ENCODE measurements at regions not wholly inside any gene's neighbourhood (a gene's known extent, or its start where the extent isn't known, plus 50 kb on each side); places are given as distances from the start of the nearest gene placed in this dataset.

DNA sequence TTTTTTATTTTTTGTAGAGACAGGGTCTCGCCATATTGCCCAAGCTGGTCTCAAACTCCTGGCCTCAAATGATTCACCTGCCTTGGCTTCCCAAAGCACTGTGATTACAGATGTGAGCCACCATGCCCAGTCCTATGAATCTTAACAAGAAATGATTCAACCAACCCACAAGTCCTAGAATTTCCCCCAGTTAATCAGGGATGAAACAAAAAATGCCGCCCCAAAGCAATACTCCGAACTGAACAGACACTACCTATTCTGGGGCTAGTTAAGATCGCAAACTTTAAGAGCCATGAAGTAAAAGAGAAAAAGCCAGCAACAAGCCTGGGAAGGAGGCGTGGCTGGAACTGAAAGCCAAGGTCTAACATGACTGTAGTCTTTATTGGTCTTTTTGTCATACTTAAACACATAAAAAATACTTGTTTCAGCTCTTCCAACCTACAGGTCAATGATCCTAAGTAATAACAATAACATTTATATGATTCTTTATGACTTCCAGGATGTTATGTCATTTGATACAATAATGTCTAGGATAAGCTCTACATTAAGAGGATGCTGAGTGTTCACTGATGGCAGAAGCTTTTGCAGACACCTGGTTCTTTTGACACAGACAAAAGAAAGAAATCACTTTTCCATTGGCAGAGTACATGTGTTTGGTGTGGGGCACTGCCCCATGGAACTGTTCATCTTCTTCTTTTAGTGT is 361.1 kb upstream of the TLE4 start:
- H3K4me1 ChIP-seq (ENCODE audit: insufficient read depth, low read length): no peaks in the 10 kb centered on the region
- no peak overlapping the region for H3K27ac ChIP-seq (ENCODE audit: low read depth, low read length)
- H3K4me3 ChIP-seq (ENCODE audit: low read depth in 1 of 2, low read length in 2 of 2): no peak overlapping the region
- no peaks in the 10 kb centered on the region for H3K9me3 ChIP-seq (ENCODE audit: low read length)
- no peak overlapping the region for H3K9ac ChIP-seq (ENCODE audit: low read length)
- no peaks in the 10 kb centered on the region for H3K27me3 ChIP-seq (ENCODE audit: control insufficient read depth in 1 of 2, insufficient read depth in 2 of 2, low read length in 2 of 2)
- H3K36me3 ChIP-seq (ENCODE audit: insufficient read depth, low read length): no peaks in the 10 kb centered on the region

DNA sequence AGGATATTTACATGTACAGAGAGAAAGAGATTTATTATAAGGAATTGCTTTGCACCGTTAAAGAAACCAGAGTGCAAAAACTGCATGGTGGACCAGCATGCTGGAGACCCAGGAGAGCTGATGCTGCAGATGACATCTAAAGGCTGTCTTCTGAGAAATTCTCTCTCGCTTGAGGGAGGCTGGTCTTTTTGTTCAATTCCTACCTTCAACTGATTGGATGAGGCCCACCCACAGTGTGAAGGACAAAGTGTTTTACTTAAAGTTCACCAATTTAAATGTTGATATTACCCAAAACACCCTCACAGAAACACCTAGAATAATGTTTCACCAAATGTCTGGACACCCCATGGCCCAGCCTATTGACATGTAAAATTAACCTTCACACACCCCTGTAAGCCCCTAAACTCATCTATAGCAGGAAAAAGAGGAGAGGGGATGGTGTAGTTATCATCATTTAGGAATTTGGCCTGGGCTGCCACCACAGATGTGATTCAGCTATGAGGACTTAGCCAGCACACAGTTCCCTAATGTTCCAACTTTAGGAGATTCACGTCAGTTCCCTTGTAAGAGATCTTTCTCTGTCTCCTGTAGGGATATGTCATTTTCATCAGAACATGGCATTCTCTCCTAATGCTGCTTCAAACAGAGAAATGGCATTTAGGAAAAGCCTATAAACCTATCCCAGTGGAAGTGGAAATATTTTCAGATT is 358.2 kb upstream of the TLE4 start:
- H3K9me3 ChIP-seq (ENCODE audit: low read length): no peaks in the 10 kb centered on the region

DNA sequence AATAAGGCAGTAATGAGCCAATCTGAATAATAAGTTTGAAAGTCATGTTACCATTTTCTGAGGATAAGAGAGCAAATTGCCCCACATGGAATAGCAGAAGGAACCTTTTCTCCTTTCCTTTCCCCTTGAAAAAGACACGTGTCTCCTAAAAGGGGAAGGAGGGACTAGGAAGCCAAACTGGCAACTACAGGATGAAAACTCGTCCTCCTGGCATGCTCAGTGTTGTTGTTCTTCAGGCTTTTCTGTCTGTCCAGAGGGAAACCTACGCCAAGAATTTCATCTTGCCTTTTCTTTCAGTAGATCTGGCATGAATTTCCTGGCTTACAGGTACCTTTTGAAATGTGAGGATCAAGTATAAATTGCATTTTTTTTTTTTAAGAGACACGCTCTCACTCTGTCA is 355.9 kb upstream of the TLE4 start:
- H3K27ac ChIP-seq (ENCODE audit: low read depth, low read length): no peak overlapping the region
- H3K27me3 ChIP-seq (ENCODE audit: control insufficient read depth in 1 of 2, insufficient read depth in 2 of 2, low read length in 2 of 2): no peaks in the 10 kb centered on the region
- H3K36me3 ChIP-seq (ENCODE audit: insufficient read depth, low read length): no peaks in the 10 kb centered on the region
- no peaks in the 10 kb centered on the region for H3K4me1 ChIP-seq (ENCODE audit: insufficient read depth, low read length)
- no peaks in the 10 kb centered on the region for H3K9me3 ChIP-seq (ENCODE audit: low read length)
- no peak overlapping the region for H3K4me3 ChIP-seq (ENCODE audit: low read depth in 1 of 2, low read length in 2 of 2)
- H3K9ac ChIP-seq (ENCODE audit: low read length): no peak overlapping the region

More for the DNA sequence above, 358.2 kb upstream of the TLE4 start:
- Histone ChIP-seq H3K27me3 (ENCODE audit: control insufficient read depth in 1 of 2, insufficient read depth in 2 of 2, low read length in 2 of 2) (no peaks in the 10 kb centered on the region), H3K4me3 (ENCODE audit: low read depth in 1 of 2, low read length in 2 of 2) (no peak overlapping the region), H3K9ac (ENCODE audit: low read length) (no peak overlapping the region), H3K36me3 (ENCODE audit: insufficient read depth, low read length) (no peaks in the 10 kb centered on the region), H3K4me1 (ENCODE audit: insufficient read depth, low read length) (no peaks in the 10 kb centered on the region), H3K27ac (ENCODE audit: low read depth, low read length) (no peak overlapping the region)

DNA sequence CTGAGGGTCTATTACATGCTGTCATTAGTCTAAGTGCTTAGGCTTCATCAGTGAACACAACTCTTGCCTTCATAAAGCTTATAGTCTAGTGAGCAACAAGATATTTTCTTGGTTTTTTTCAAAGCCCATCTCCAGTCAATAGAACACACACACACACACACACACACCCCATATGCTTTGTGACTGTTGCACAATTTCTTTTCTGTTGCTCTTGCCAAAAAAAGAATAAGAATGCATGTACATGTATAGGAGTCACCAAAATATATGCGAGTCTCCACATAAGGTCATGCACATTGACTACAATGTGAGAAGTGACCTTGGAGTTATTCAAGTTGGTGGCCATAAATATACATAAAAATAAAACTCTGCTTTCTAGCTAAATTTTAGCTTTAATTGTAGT is 351.5 kb upstream of the TLE4 start:
- Histone ChIP-seq H3K27me3 (ENCODE audit: control insufficient read depth in 1 of 2, insufficient read depth in 2 of 2, low read length in 2 of 2) (no peaks in the 10 kb centered on the region), H3K36me3 (ENCODE audit: insufficient read depth, low read length) (no peaks in the 10 kb centered on the region), H3K27ac (ENCODE audit: low read depth, low read length) (no peak overlapping the region), H3K4me3 (ENCODE audit: low read depth in 1 of 2, low read length in 2 of 2) (no peak overlapping the region), H3K9ac (ENCODE audit: low read length) (no peak overlapping the region), H3K4me1 (ENCODE audit: insufficient read depth, low read length) (no peaks in the 10 kb centered on the region), H3K9me3 (ENCODE audit: low read length) (no peaks in the 10 kb centered on the region)

DNA sequence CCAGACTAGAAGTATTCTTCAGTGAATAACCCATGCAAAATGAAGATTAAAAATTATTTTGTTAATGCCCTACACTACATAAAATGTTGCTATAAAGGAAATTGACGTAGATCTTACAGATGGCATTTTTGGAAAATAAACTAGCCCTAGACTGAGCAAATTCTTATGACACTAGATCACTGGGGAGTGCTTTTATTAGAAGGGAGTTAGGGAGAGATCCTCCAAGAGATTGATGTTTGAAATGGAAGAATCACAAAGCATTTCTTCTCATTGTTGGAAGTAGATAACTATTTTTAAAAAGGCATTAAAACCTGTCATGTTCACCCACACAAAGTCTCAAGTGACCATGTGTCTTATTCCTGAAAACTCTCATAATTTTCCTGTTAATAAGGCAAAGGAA is 351.1 kb upstream of the TLE4 start:
- Histone ChIP-seq H3K36me3 (ENCODE audit: insufficient read depth, low read length) (no peaks in the 10 kb centered on the region), H3K9me3 (ENCODE audit: low read length) (no peaks in the 10 kb centered on the region), H3K27ac (ENCODE audit: low read depth, low read length) (no peak overlapping the region), H3K9ac (ENCODE audit: low read length) (no peak overlapping the region), H3K4me1 (ENCODE audit: insufficient read depth, low read length) (no peaks in the 10 kb centered on the region), H3K4me3 (ENCODE audit: low read depth in 1 of 2, low read length in 2 of 2) (no peak overlapping the region), H3K27me3 (ENCODE audit: control insufficient read depth in 1 of 2, insufficient read depth in 2 of 2, low read length in 2 of 2) (no peaks in the 10 kb centered on the region)

DNA sequence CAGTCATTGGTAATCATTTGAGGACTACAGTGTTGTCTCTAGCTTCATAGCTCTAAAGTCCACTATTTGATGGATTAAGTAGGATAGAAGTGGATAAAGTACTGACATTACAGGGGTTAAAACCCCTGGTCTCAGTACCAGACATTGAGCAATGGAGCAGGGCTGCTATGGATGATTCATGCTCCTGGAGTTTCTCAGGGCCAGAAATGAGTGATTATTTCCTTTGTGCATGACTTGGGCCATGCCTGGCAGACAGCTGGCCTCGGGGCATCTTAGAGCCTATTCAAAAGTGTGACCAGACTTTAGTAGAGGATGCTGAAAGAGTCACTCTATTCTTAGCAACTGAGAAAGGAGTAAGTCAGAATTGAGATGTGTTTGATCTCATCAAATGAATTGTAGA is 350.7 kb upstream of the TLE4 start:
- Histone ChIP-seq H3K27me3 (ENCODE audit: control insufficient read depth in 1 of 2, insufficient read depth in 2 of 2, low read length in 2 of 2) (no peaks in the 10 kb centered on the region), H3K4me1 (ENCODE audit: insufficient read depth, low read length) (no peaks in the 10 kb centered on the region), H3K36me3 (ENCODE audit: insufficient read depth, low read length) (no peaks in the 10 kb centered on the region), H3K9me3 (ENCODE audit: low read length) (no peaks in the 10 kb centered on the region), H3K9ac (ENCODE audit: low read length) (no peak overlapping the region), H3K27ac (ENCODE audit: low read depth, low read length) (no peak overlapping the region), H3K4me3 (ENCODE audit: low read depth in 1 of 2, low read length in 2 of 2) (no peak overlapping the region)

DNA sequence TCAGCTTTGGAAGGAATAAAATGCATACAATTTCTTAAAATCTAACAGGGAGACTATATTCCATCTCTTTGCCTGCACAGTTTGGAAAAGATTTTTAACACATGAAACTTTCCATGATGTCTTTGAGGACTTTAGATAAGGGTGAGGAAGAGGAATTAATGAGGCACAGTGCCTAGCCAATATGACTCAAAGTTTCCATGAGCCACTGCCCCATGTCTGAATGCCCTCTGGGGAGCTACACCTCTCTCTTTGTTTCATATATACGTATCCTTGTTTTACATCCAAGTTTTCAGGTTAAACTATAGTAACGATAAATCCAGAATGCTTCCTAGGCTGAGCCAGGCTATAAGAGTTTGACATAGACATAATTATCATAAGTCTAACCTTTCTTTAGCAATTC is 349.3 kb upstream of the TLE4 start:
- H3K9ac ChIP-seq (ENCODE audit: low read length): no peak overlapping the region
- H3K36me3 ChIP-seq (ENCODE audit: insufficient read depth, low read length): no peaks in the 10 kb centered on the region
- H3K4me3 ChIP-seq (ENCODE audit: low read depth in 1 of 2, low read length in 2 of 2): no peak overlapping the region
- H3K4me1 ChIP-seq (ENCODE audit: insufficient read depth, low read length): no peaks in the 10 kb centered on the region
- H3K9me3 ChIP-seq (ENCODE audit: low read length): no peaks in the 10 kb centered on the region
- H3K27me3 ChIP-seq (ENCODE audit: control insufficient read depth in 1 of 2, insufficient read depth in 2 of 2, low read length in 2 of 2): no peaks in the 10 kb centered on the region
- H3K27ac ChIP-seq (ENCODE audit: low read depth, low read length): no peak overlapping the region

DNA sequence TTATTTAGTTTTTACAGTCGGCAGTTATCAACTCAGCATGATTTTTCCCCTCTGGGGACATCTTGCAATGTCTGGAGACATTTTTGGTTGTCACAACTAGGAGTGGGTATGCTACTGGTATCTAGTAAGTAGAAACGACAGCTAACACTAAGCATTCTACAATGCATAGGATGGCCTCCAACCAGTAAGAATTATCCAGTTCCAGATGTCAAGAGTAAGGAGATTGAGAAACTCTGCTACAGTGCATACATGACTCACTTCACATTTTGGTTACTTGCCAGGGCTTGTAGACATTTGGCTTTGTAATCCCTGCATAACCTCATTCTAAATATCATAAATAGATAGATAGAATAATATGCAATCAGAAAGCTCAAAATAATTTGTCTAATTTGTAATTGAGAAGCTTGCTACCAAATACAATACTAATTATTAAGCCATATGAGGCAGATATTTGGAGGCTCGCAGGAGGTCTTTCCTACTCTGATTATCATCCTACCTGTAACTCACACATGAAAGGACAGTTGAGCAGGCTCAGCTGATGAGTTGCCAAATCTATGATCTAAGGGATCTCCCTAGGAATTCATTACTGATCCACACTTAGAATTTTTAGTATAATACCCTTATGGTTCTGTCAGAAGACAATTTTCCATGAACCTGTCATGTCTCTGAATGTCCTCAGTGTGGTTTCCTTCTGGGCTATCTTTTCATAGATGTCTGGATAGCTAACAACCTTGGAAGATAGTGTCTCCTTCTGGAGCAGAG is 346.9 kb upstream of the TLE4 start:
- no peak overlapping the region for H3K9ac ChIP-seq (ENCODE audit: low read length)
- H3K27me3 ChIP-seq (ENCODE audit: control insufficient read depth in 1 of 2, insufficient read depth in 2 of 2, low read length in 2 of 2): no peaks in the 10 kb centered on the region
- no peak overlapping the region for H3K27ac ChIP-seq (ENCODE audit: low read depth, low read length)
- no peak overlapping the region for H3K4me3 ChIP-seq (ENCODE audit: low read depth in 1 of 2, low read length in 2 of 2)
- H3K4me1 ChIP-seq (ENCODE audit: insufficient read depth, low read length): no peaks in the 10 kb centered on the region
- no peaks in the 10 kb centered on the region for H3K36me3 ChIP-seq (ENCODE audit: insufficient read depth, low read length)
- H3K9me3 ChIP-seq (ENCODE audit: low read length): no peaks in the 10 kb centered on the region

DNA sequence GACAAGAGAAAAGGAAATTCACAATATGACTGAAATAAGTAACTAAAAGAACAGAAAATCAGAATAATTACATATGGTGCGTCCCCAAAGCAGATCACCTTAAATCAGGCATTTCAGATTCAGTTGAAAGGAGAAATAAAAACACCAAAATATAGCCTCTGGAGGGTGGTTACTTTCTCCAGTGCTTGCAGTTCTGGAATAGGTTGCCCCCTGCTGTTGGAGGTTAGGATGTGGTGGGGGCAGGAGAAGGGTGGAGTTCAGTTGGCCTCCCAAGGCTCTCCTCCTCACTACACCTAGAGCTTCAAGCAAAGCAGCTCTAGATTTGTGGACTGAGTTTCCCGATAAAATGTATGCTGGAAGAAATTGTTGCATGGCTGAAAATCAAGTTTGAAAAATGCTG is 338.2 kb upstream of the TLE4 start:
- Histone ChIP-seq H3K4me1 (ENCODE audit: insufficient read depth, low read length) (no peaks in the 10 kb centered on the region), H3K27me3 (ENCODE audit: control insufficient read depth in 1 of 2, insufficient read depth in 2 of 2, low read length in 2 of 2) (no peaks in the 10 kb centered on the region), H3K9me3 (ENCODE audit: low read length) (no peaks in the 10 kb centered on the region), H3K27ac (ENCODE audit: low read depth, low read length) (no peak overlapping the region), H3K36me3 (ENCODE audit: insufficient read depth, low read length) (no peaks in the 10 kb centered on the region), H3K4me3 (ENCODE audit: low read depth in 1 of 2, low read length in 2 of 2) (no peak overlapping the region), H3K9ac (ENCODE audit: low read length) (no peak overlapping the region)

DNA sequence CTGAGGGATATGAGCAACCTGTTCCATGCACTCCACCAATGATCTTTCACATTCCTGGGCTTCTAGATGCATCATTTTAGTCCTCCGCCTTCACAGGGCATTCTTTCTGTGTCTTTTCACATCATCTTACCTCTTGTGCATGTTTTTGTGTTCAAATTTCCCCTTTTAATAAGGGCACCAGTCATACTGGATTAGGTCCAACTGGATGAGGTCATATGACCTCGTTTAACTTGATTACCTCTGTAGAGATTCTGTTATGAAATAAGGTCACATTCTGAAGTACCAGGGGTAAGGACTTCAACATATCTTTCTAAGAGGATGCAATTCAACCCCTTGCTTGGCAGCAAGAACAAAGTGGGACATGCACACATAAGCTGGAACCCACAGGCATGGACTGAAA is 335.3 kb upstream of the TLE4 start:
- no peaks in the 10 kb centered on the region for H3K27me3 ChIP-seq (ENCODE audit: control insufficient read depth in 1 of 2, insufficient read depth in 2 of 2, low read length in 2 of 2)
- no peak overlapping the region for H3K9ac ChIP-seq (ENCODE audit: low read length)
- H3K9me3 ChIP-seq (ENCODE audit: low read length): no peaks in the 10 kb centered on the region
- H3K4me3 ChIP-seq (ENCODE audit: low read depth in 1 of 2, low read length in 2 of 2): no peak overlapping the region
- no peaks in the 10 kb centered on the region for H3K4me1 ChIP-seq (ENCODE audit: insufficient read depth, low read length)
- H3K27ac ChIP-seq (ENCODE audit: low read depth, low read length): no peak overlapping the region
- H3K36me3 ChIP-seq (ENCODE audit: insufficient read depth, low read length): no peaks in the 10 kb centered on the region

DNA sequence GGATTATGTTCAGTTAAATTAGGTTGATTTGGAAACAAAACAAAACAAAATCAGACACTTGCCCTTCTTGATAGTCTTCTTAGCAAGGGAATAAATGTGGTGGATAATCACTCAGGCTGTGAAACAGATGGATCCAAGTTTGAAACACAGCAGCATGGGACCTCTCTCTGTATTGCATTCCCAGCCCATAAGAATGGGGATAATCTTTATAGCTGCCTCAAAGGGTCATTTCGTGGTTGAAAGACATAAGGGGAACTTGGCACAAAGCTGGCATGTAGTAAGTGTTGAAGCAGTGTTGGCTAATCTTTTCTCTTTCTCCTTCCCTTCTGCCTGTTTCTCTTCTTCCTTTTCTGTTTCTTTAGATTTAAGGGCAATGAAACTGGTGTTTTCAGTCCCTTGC is 333.9 kb upstream of the TLE4 start:
- no peaks in the 10 kb centered on the region for H3K9me3 ChIP-seq (ENCODE audit: low read length)
- no peaks in the 10 kb centered on the region for H3K36me3 ChIP-seq (ENCODE audit: insufficient read depth, low read length)
- no peak overlapping the region for H3K27ac ChIP-seq (ENCODE audit: low read depth, low read length)
- no peak overlapping the region for H3K9ac ChIP-seq (ENCODE audit: low read length)
- no peaks in the 10 kb centered on the region for H3K27me3 ChIP-seq (ENCODE audit: control insufficient read depth in 1 of 2, insufficient read depth in 2 of 2, low read length in 2 of 2)
- H3K4me3 ChIP-seq (ENCODE audit: low read depth in 1 of 2, low read length in 2 of 2): no peak overlapping the region
- no peaks in the 10 kb centered on the region for H3K4me1 ChIP-seq (ENCODE audit: insufficient read depth, low read length)
